Epithelial cell of prostate (primary cell): ENCODE measurements at regions not wholly inside any gene's neighbourhood (a gene's known extent, or its start where the extent isn't known, plus 50 kb on each side); places are given as distances from the start of the nearest gene placed in this dataset.
"Not testable (repeated sequence)": the region's sequence is repeated elsewhere in the genome, so short reads cannot be mapped to it uniquely, and the experiment has no call there.

ENCODE experiments used
- DNase-seq: peaks from one replicate; pipeline ENCODE4 v3.0.0-alpha.2; 2011; ENCODE audit warnings: low read depth, low spot score
- H3K27ac ChIP-seq: fragments of 450-650 bp; 2 replicates; pipeline ENCODE4 v1.5.1; 2017; ENCODE audit warnings: mild to moderate bottlenecking

GRCh38 chr4:112708772-112709171 is 71.8 kb downstream of the LARP7 start:
- no peak overlapping the region for H3K27ac ChIP-seq
- no peak for DNase-seq

- DNase-seq = no peak
Measured at GRCh38 chr4:112714922-112715901, 78.3 kb downstream of the LARP7 start.

GRCh38 chr4:112717856-112718255 is 80.9 kb downstream of the LARP7 start:
- DNase-seq = no peak

More at GRCh38 chr4:112714922-112715901, 78.3 kb downstream of the LARP7 start:
- no peak overlapping the region for H3K27ac ChIP-seq

GRCh38 chr4:112721627-112722026 is 84.7 kb downstream of the LARP7 start:
- H3K27ac ChIP-seq = no peak overlapping the region
- no peak for DNase-seq

More at GRCh38 chr4:112717856-112718255, 80.9 kb downstream of the LARP7 start:
- no peak overlapping the region for H3K27ac ChIP-seq

- H3K27ac ChIP-seq = no peak overlapping the region
- DNase-seq = no peak
Measured at GRCh38 chr4:112726041-112726440, 89.1 kb downstream of the LARP7 start.

GRCh38 chr4:112727728-112728127 is 90.8 kb downstream of the LARP7 start:
- DNase-seq = not testable (repeated sequence)

GRCh38 chr4:112731715-112732114 is 94.8 kb downstream of the LARP7 start:
- no peak overlapping the region for H3K27ac ChIP-seq
- DNase-seq = no peak

More at GRCh38 chr4:112727728-112728127, 90.8 kb downstream of the LARP7 start:
- H3K27ac ChIP-seq = not testable (repeated sequence)

- no peak for DNase-seq
- no peak overlapping the region for H3K27ac ChIP-seq
Measured at GRCh38 chr4:112732142-112732541, 95.2 kb downstream of the LARP7 start.

GRCh38 chr4:112735474-112735951 is 98.6 kb downstream of the LARP7 start:
- peak overlapping the region; percentile 12 for H3K27ac ChIP-seq
- no peak for DNase-seq

GRCh38 chr4:112736718-112737135 is 99.8 kb downstream of the LARP7 start:
- DNase-seq = no peak
- H3K27ac ChIP-seq = no peak overlapping the region

- DNase-seq = no peak
- no peak overlapping the region for H3K27ac ChIP-seq
Measured at GRCh38 chr4:112739442-112739841, 102.5 kb downstream of the LARP7 start.

GRCh38 chr4:112747036-112747435 is 110.1 kb downstream of the LARP7 start:
- no peak overlapping the region for H3K27ac ChIP-seq
- no peak for DNase-seq

GRCh38 chr4:112748352-112748878 is 111.5 kb downstream of the LARP7 start:
- no peak for DNase-seq
- H3K27ac ChIP-seq = no peak overlapping the region

- H3K27ac ChIP-seq, DNase-seq: not testable (repeated sequence)
Measured at GRCh38 chr4:112750749-112751148, 113.8 kb downstream of the LARP7 start.

- H3K27ac ChIP-seq = no peak overlapping the region
- DNase-seq = no peak
Measured at GRCh38 chr4:112751447-112751846, 114.5 kb downstream of the LARP7 start.

GRCh38 chr4:112752061-112752460 is 115.1 kb downstream of the LARP7 start:
- no peak for DNase-seq
- H3K27ac ChIP-seq = no peak overlapping the region

- no peak for DNase-seq
- H3K27ac ChIP-seq = no peak overlapping the region
Measured at GRCh38 chr4:112752510-112752909, 115.6 kb downstream of the LARP7 start.

- DNase-seq = no peak
- no peak overlapping the region for H3K27ac ChIP-seq
Measured at GRCh38 chr4:112753333-112753732, 116.4 kb downstream of the LARP7 start.

- DNase-seq = no peak
- no peak overlapping the region for H3K27ac ChIP-seq
Measured at GRCh38 chr4:112759313-112759712, 122.4 kb downstream of the LARP7 start.

GRCh38 chr4:112765317-112765974 is 128.5 kb downstream of the LARP7 start:
- H3K27ac ChIP-seq = no peak overlapping the region
- no peak for DNase-seq

- no peak overlapping the region for H3K27ac ChIP-seq
- no peak for DNase-seq
Measured at GRCh38 chr4:112766422-112766821, 129.5 kb downstream of the LARP7 start.
